HepG2 (cell line): ENCODE measurements at regions not wholly inside any gene's neighbourhood (a gene's known extent, or its start where the extent isn't known, plus 50 kb on each side); places are given as distances from the start of the nearest gene placed in this dataset.
A peak's percentile ranks its signal among the peaks of the same experiment; 100 is the strongest.

Source experiments
- ARID3A ChIP-seq: IDR thresholded peaks from 2 replicates; pipeline ENCODE4 v1.6.1; 2012; ENCODE audit warnings: low read depth, low read length, improper control_type of control experiment
- CCAR2 ChIP-seq: fragments of 200-400 bp; formaldehyde crosslinking; optimal IDR thresholded peaks from 2 replicates; pipeline ENCODE3; 2018; ENCODE audit warnings: low read depth, mild to moderate bottlenecking, low read length, moderate library complexity
- GATA4 ChIP-seq: sonication (generic); IDR thresholded peaks from 2 replicates; pipeline ENCODE4 v1.6.1; 2016; ENCODE audit warnings: antibody characterized with exemption, low read depth, borderline replicate concordance
- HNF4G ChIP-seq, 2 experiments: sonication (generic) in 1 of 2; formaldehyde crosslinking in 1 of 2; IDR thresholded peaks; 2 replicates each; pipeline versions ENCODE4 v1.4.0 to v1.6.1; 2011 to 2020; ENCODE audit warnings: borderline replicate concordance in 2 of 2, low read depth in 2 of 2, mild to moderate bottlenecking in 2 of 2, low read length in 1 of 2, missing genetic modification reagents in 1 of 2, moderate library complexity in 1 of 2
- HNRNPLL ChIP-seq: fragments of 200-400 bp; formaldehyde crosslinking; IDR thresholded peaks from 2 replicates; pipeline ENCODE4 v1.6.1; 2017; ENCODE audit warnings: mild to moderate bottlenecking, low read depth, low read length; ENCODE audit not compliant: poor library complexity, severe bottlenecking
- JUNB ChIP-seq: sonication (generic); formaldehyde crosslinking; IDR thresholded peaks from 2 replicates; pipeline ENCODE4 v1.8.0; 2022; ENCODE audit warnings: missing genetic modification reagents, mild to moderate bottlenecking, borderline replicate concordance
- ONECUT2 ChIP-seq: sonication (generic); formaldehyde crosslinking; IDR thresholded peaks from 2 replicates; pipeline ENCODE4 v1.4.0; 2020; ENCODE audit warnings: missing genetic modification reagents
- PRMT3 ChIP-seq: sonication (generic); formaldehyde crosslinking; IDR thresholded peaks from 2 replicates; pipeline ENCODE4 v1.8.1; 2022; ENCODE audit warnings: low read depth, mild to moderate bottlenecking, moderate library complexity, missing genetic modification reagents, borderline replicate concordance
- RORA ChIP-seq: sonication (generic); formaldehyde crosslinking; IDR thresholded peaks from 2 replicates; pipeline ENCODE4 v1.5.0; 2020; ENCODE audit warnings: mild to moderate bottlenecking, missing genetic modification reagents, moderate library complexity
- SKI ChIP-seq: fragments of 450-650 bp; IDR thresholded peaks from one replicate; pipeline ENCODE4 v1.6.1; 2018; ENCODE audit warnings: mild to moderate bottlenecking; ENCODE audit not compliant: partially characterized antibody
- STAT5B ChIP-seq: sonication (generic); formaldehyde crosslinking; IDR thresholded peaks from 2 replicates; pipeline ENCODE4 v1.4.0; 2020; ENCODE audit warnings: missing genetic modification reagents
- TSC22D2 ChIP-seq: sonication (generic); formaldehyde crosslinking; IDR thresholded peaks from 2 replicates; pipeline ENCODE4 v1.5.1; 2020; ENCODE audit warnings: missing genetic modification reagents, mild to moderate bottlenecking, borderline replicate concordance
- ZBTB26 ChIP-seq: IDR thresholded peaks from 2 replicates; pipeline ENCODE4 v1.6.1; 2016; ENCODE audit warnings: missing compliant biosample characterization, missing genetic modification reagents, borderline replicate concordance
- ZBTB42 ChIP-seq: sonication (generic); formaldehyde crosslinking; IDR thresholded peaks from 2 replicates; pipeline ENCODE4 v1.5.0; 2020; ENCODE audit warnings: mild to moderate bottlenecking, missing genetic modification reagents
- ZFP62 ChIP-seq: sonication (generic); formaldehyde crosslinking; IDR thresholded peaks from 2 replicates; pipeline ENCODE4 v1.4.0; 2020; ENCODE audit warnings: missing genetic modification reagents
- ZNF3 ChIP-seq: IDR thresholded peaks from 2 replicates; pipeline ENCODE4 v1.7.0; 2017; ENCODE audit warnings: inconsistent platforms
- ZNF343 ChIP-seq: sonication (generic); formaldehyde crosslinking; IDR thresholded peaks from 2 replicates; pipeline ENCODE4 v1.4.0; 2020; ENCODE audit warnings: mild to moderate bottlenecking, missing genetic modification reagents
- ZNF501 ChIP-seq: sonication (generic); formaldehyde crosslinking; IDR thresholded peaks from 2 replicates; pipeline ENCODE4 v1.5.1; 2020; ENCODE audit warnings: mild to moderate bottlenecking, moderate library complexity, missing genetic modification reagents
- ZNF615 ChIP-seq: sonication (generic); formaldehyde crosslinking; IDR thresholded peaks from 2 replicates; pipeline ENCODE4 v1.5.0; 2020; ENCODE audit warnings: mild to moderate bottlenecking, missing genetic modification reagents, borderline replicate concordance
- ZNF639 ChIP-seq: conservative IDR thresholded peaks from 2 replicates; pipeline ENCODE4 v1.6.1; 2018; ENCODE audit warnings: missing genetic modification reagents
- ZNF724P ChIP-seq: sonication (generic); formaldehyde crosslinking; IDR thresholded peaks from 2 replicates; pipeline ENCODE4 v1.8.0; 2022; ENCODE audit warnings: missing genetic modification reagents, borderline replicate concordance
- ZNF761 ChIP-seq: sonication (generic); formaldehyde crosslinking; conservative IDR thresholded peaks from 2 replicates; pipeline ENCODE4 v1.4.0; 2020; ENCODE audit warnings: mild to moderate bottlenecking, missing genetic modification reagents
- ZNF766 ChIP-seq: sonication (generic); formaldehyde crosslinking; IDR thresholded peaks from 2 replicates; pipeline ENCODE4 v1.5.0; 2020; ENCODE audit warnings: missing genetic modification reagents, borderline replicate concordance
- ZNF773 ChIP-seq: sonication (generic); formaldehyde crosslinking; IDR thresholded peaks from 2 replicates; pipeline ENCODE4 v1.4.0; 2020; ENCODE audit warnings: missing genetic modification reagents, borderline replicate concordance
- ZNF776 ChIP-seq: sonication (generic); formaldehyde crosslinking; IDR thresholded peaks from 2 replicates; pipeline ENCODE4 v1.4.0; 2020; ENCODE audit warnings: mild to moderate bottlenecking, missing genetic modification reagents

GRCh38 chr2:203650860-203651613, 55.4 kb upstream of the CD28 start (continued):
- TF ChIP-seq ARID3A (peak; percentile 13; the same call in 1 of the 2 replicates), ZNF773 (CRISPR knock-in tag) (no peak), ONECUT2 (CRISPR knock-in tag) (peak; percentile 36; the same call in 1 of the 2 replicates), ZNF776 (CRISPR knock-in tag) (no peak), STAT5B (CRISPR knock-in tag) (no peak), HNF4G (IDR thresholded peaks at IDR 0.05; ENCODE audit: borderline replicate concordance, low read depth, low read length) (peak; percentile 77), HNF4G (CRISPR knock-in tag; IDR thresholded peaks at IDR 0.05; ENCODE audit: borderline replicate concordance, low read depth) (peak; percentile 83), SKI (peak; percentile 57), ZNF639 (CRISPR knock-in tag) (peak; percentile 13; the same call in 1 of the 2 replicates), ZNF3 (CRISPR knock-in tag) (peak; percentile 44), HNRNPLL (no peak), ZNF615 (CRISPR knock-in tag) (no peak), GATA4 (no peak), CCAR2 (no peak), ZNF766 (CRISPR knock-in tag) (no peak), ZNF761 (CRISPR knock-in tag) (0 out of 2 replicates have a peak, but pooled peaks have one; percentile 45), ZBTB42 (no peak; the same call in 1 of the 2 replicates), JUNB (CRISPR knock-in tag) (no peak), PRMT3 (CRISPR knock-in tag) (no peak; the same call in 1 of the 2 replicates), ZNF501 (no peak), RORA (CRISPR knock-in tag) (no peak), ZNF724P (CRISPR knock-in tag) (no peak), ZBTB26 (CRISPR knock-in tag) (no peak), TSC22D2 (CRISPR knock-in tag) (no peak), ZFP62 (no peak), ZNF343 (CRISPR knock-in tag) (no peak)
